ENCODE measurements at regions not wholly inside any gene's neighbourhood (a gene's known extent, or its start where the extent isn't known, plus 50 kb on each side); places are given as distances from the start of the nearest gene placed in this dataset.

DNA sequence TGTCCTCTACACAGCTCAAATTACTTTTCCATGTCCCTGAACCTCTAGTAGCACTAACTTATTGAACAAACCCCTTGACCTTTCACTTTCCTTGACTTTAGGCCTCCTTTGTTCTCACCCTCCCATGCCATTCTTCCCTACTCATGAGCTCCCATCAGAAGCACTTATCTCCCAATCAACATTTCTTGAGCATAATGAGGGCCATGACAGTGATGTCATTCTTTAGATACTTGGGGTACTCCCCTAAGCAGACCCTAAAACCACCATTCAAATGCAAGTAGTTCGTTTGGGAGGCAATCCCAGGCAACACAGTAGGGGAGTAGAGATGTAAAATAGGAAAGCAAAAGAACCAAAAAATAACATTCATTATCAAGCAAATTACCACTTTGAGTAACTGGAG, 115.9 kb upstream of the ARHGAP28 start:
- H3K27me3 Mint-ChIP-seq (ENCODE audit: insufficient read depth), result no peaks in the 10 kb centered on the region
- Histone ChIP-seq H3K9me3 (ENCODE audit: control insufficient read depth, low read length) (peaks cover 30% of the 10 kb centered on the region), H3K4me1 (ENCODE audit: control insufficient read depth, insufficient read depth, low read length) (no peaks in the 10 kb centered on the region), H3K27me3 (ENCODE audit: control insufficient read depth, insufficient read depth, low read length, poor library complexity, severe bottlenecking) (no peaks in the 10 kb centered on the region), H3K36me3 (ENCODE audit: control insufficient read depth, insufficient read depth, low read length) (no peaks in the 10 kb centered on the region), H3K4me3 (ENCODE audit: low read length) (no peak overlapping the region), H3K27ac (ENCODE audit: low read depth, low read length) (no peak overlapping the region), H3K9ac (ENCODE audit: extremely low read depth, low read length, poor library complexity, severe bottlenecking) (no peak overlapping the region)
- H3K9me3 Mint-ChIP-seq, result peaks cover 25% of the 10 kb centered on the region
- no peak overlapping the region for H3K27ac Mint-ChIP-seq
- TF ChIP-seq CTCF (conservative IDR thresholded peaks at IDR 0.05), result no peak
- H3K4me3 Mint-ChIP-seq, result no peak overlapping the region
- H3K4me1 Mint-ChIP-seq, result peaks cover 8% of the 10 kb centered on the region
- peaks cover 17% of the 10 kb centered on the region for H3K36me3 Mint-ChIP-seq (ENCODE audit: low read depth)
- no CpG with 5 or more reads among the region's 1 CpG for WGBS, 2 experiments (ENCODE audit: insufficient coverage in 1 of 2, insufficient read length in 1 of 2)
- no peak for DNase-seq

DNA sequence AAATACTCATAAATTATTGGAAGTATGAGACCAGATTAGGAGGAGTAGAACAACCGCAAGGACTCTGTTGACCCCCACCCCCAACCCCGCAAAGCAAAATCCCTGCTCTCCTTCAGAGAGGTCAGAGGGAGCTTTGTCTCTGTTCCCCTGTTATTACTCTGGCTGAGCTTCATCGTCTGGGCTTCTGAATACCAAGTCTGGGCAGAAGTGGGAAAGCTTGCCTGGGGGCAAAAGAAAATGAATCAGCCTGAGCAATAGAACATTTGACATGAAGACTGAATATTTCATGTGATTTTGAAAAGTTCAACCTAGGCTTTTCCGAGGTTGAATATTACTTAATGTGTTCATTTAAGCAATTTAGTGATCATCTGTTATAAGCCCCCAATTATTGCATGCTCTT, 114.6 kb upstream of the ARHGAP28 start:
- no peak overlapping the region for H3K27ac Mint-ChIP-seq
- peaks cover 26% of the 10 kb centered on the region for H3K9me3 Mint-ChIP-seq
- no peak overlapping the region for H3K27ac ChIP-seq (ENCODE audit: low read depth, low read length)
- H3K4me3 ChIP-seq (ENCODE audit: low read length), result no peak overlapping the region
- TF ChIP-seq CTCF (conservative IDR thresholded peaks at IDR 0.05), result no peak
- peaks cover 17% of the 10 kb centered on the region for H3K36me3 Mint-ChIP-seq (ENCODE audit: low read depth)
- H3K27me3 ChIP-seq (ENCODE audit: control insufficient read depth, insufficient read depth, low read length, poor library complexity, severe bottlenecking), result no peaks in the 10 kb centered on the region
- H3K27me3 Mint-ChIP-seq (ENCODE audit: insufficient read depth), result no peaks in the 10 kb centered on the region
- H3K36me3 ChIP-seq (ENCODE audit: control insufficient read depth, insufficient read depth, low read length), result no peaks in the 10 kb centered on the region
- peaks cover 2% of the 10 kb centered on the region for H3K4me1 Mint-ChIP-seq
- WGBS, 2 experiments (ENCODE audit: insufficient coverage in 1 of 2, insufficient read length in 1 of 2), result 82 to 93% methylated on average over 2 to 4 of the region's 4 CpGs
- no peaks in the 10 kb centered on the region for H3K4me1 ChIP-seq (ENCODE audit: control insufficient read depth, insufficient read depth, low read length)
- H3K4me3 Mint-ChIP-seq, result no peak overlapping the region
- DNase-seq, result no peak
- no peak overlapping the region for H3K9ac ChIP-seq (ENCODE audit: extremely low read depth, low read length, poor library complexity, severe bottlenecking)
- H3K9me3 ChIP-seq (ENCODE audit: control insufficient read depth, low read length), result peaks cover 35% of the 10 kb centered on the region

- peaks cover 15% of the 10 kb centered on the region for H3K36me3 Mint-ChIP-seq (ENCODE audit: low read depth)
- no peaks in the 10 kb centered on the region for H3K4me1 Mint-ChIP-seq
- Histone ChIP-seq H3K4me3 (ENCODE audit: low read length) (no peak overlapping the region), H3K27ac (ENCODE audit: low read depth, low read length) (no peak overlapping the region), H3K36me3 (ENCODE audit: control insufficient read depth, insufficient read depth, low read length) (no peaks in the 10 kb centered on the region), H3K9ac (ENCODE audit: extremely low read depth, low read length, poor library complexity, severe bottlenecking) (no peak overlapping the region), H3K27me3 (ENCODE audit: control insufficient read depth, insufficient read depth, low read length, poor library complexity, severe bottlenecking) (no peaks in the 10 kb centered on the region), H3K4me1 (ENCODE audit: control insufficient read depth, insufficient read depth, low read length) (no peaks in the 10 kb centered on the region), H3K9me3 (ENCODE audit: control insufficient read depth, low read length) (peaks cover 30% of the 10 kb centered on the region)
- no peak for TF ChIP-seq CTCF (conservative IDR thresholded peaks at IDR 0.05)
- peaks cover 29% of the 10 kb centered on the region for H3K9me3 Mint-ChIP-seq
- WGBS, 2 experiments (ENCODE audit: insufficient coverage in 1 of 2, insufficient read length in 1 of 2), result 89 to 93% methylated on average over 3 to 4 of the region's 4 CpGs
- no peak overlapping the region for H3K4me3 Mint-ChIP-seq
- DNase-seq, result no peak
- no peaks in the 10 kb centered on the region for H3K27me3 Mint-ChIP-seq (ENCODE audit: insufficient read depth)
- no peak overlapping the region for H3K27ac Mint-ChIP-seq
These were observed 112.5 kb upstream of the ARHGAP28 start for GRCh38 chr18:6616981-6617380.
